ENCODE measurements at regions not wholly inside any gene's neighbourhood (a gene's known extent, or its start where the extent isn't known, plus 50 kb on each side); places are given as distances from the start of the nearest gene placed in this dataset.

GRCh38 chr18:56493531-56493930 is 144.9 kb downstream of the TXNL1 start:
- 76 to 88% (median 85%) methylated on average over 6 of the region's 6 CpGs for WGBS, 4 donors
- no peaks in the 10 kb centered on the region for H3K4me1 ChIP-seq (replicated peaks in 1 of 2)
- intact Hi-C loops (cut with DNase I) = no loop called here
- no peaks in the 10 kb centered on the region for H3K27me3 ChIP-seq
- no peak overlapping the region for H3K27ac ChIP-seq
- H3K4me3 ChIP-seq = no peak overlapping the region
- H3K9me3 ChIP-seq (replicated peaks in 1 of 3) = peaks cover 0 to 3% (median 0%) of the 10 kb centered on the region in 3 donors
- DNase-seq = no peak
- H3K36me3 ChIP-seq (replicated peaks in 1 of 2) = no peaks in the 10 kb centered on the region
- TF ChIP-seq CTCF (IDR thresholded peaks at IDR 0.05) (no peak), POLR2A (IDR thresholded peaks at IDR 0.05) (no peak)

- Histone ChIP-seq H3K9me3 (replicated peaks in 1 of 3) (peaks cover 0 to 3% (median 0%) of the 10 kb centered on the region in 3 donors), H3K36me3 (replicated peaks in 1 of 2) (no peaks in the 10 kb centered on the region), H3K4me1 (replicated peaks in 1 of 2) (no peaks in the 10 kb centered on the region), H3K4me3 (no peak overlapping the region), H3K27ac (no peak overlapping the region), H3K27me3 (no peaks in the 10 kb centered on the region)
- TF ChIP-seq CTCF (IDR thresholded peaks at IDR 0.05) (no peak), POLR2A (IDR thresholded peaks at IDR 0.05) (no peak)
- no peak for DNase-seq
- intact Hi-C loops (cut with DNase I) = no loop called here
Observed at GRCh38 chr18:56492136-56492535, 146.3 kb downstream of the TXNL1 start.

GRCh38 chr18:56490942-56491341 is 147.4 kb downstream of the TXNL1 start:
- TF ChIP-seq CTCF (IDR thresholded peaks at IDR 0.05) = no peak
- TF ChIP-seq POLR2A (IDR thresholded peaks at IDR 0.05) = no peak
- WGBS, 4 donors = 75 to 82% (median 79%) methylated on average over 4 of the region's 4 CpGs
- H3K36me3 ChIP-seq (replicated peaks in 1 of 2) = no peaks in the 10 kb centered on the region
- no peaks in the 10 kb centered on the region for H3K4me1 ChIP-seq (replicated peaks in 1 of 2)
- H3K4me3 ChIP-seq = no peak overlapping the region
- H3K27me3 ChIP-seq = no peaks in the 10 kb centered on the region
- H3K9me3 ChIP-seq (replicated peaks in 1 of 3) = no peaks in the 10 kb centered on the region
- no peak for DNase-seq
- intact Hi-C loops (cut with DNase I) = no loop called here
- H3K27ac ChIP-seq = no peak overlapping the region

GRCh38 chr18:56489893-56490292 is 148.5 kb downstream of the TXNL1 start:
- WGBS, 4 donors = 63 to 79% (median 78%) methylated on average over 5 of the region's 5 CpGs

More at GRCh38 chr18:56489893-56490292, 148.5 kb downstream of the TXNL1 start:
- Histone ChIP-seq H3K27ac (no peak overlapping the region), H3K9me3 (replicated peaks in 1 of 3) (no peaks in the 10 kb centered on the region), H3K36me3 (replicated peaks in 1 of 2) (no peaks in the 10 kb centered on the region), H3K4me3 (no peak overlapping the region), H3K4me1 (replicated peaks in 1 of 2) (no peaks in the 10 kb centered on the region), H3K27me3 (no peaks in the 10 kb centered on the region)
- DNase-seq = peak in 2 of 7 donors; percentile 21 to 52
- TF ChIP-seq POLR2A (IDR thresholded peaks at IDR 0.05) (no peak), CTCF (IDR thresholded peaks at IDR 0.05) (no peak)
- intact Hi-C loops (cut with DNase I) = no loop called here
